Transverse colon (tissue), 4 donors: ENCODE measurements at regions not wholly inside any gene's neighbourhood (a gene's known extent, or its start where the extent isn't known, plus 50 kb on each side); places are given as distances from the start of the nearest gene placed in this dataset.

ENCODE experiments used
- CTCF ChIP-seq, 5 experiments: fragments of 200-600 bp in 3 of 5; fragments of 450-650 bp in 2 of 5; sonication (generic) in 3 of 5; IDR thresholded peaks; 1 replicate in 2 of 5; 2 replicates in 3 of 5; pipeline ENCODE4 v1.5.1; 2016 to 2017; ENCODE audit warnings: antibody characterized with exemption in 5 of 5, inconsistent platforms in 3 of 5, mild to moderate bottlenecking in 2 of 5, moderate library complexity in 1 of 5
- EP300 ChIP-seq: sonication (generic); formaldehyde crosslinking; IDR thresholded peaks from one replicate; pipeline ENCODE4 v1.6.1; 2017; ENCODE audit warnings: antibody characterized with exemption, low read depth
- POLR2AphosphoS5 ChIP-seq, 3 donors: sonication (generic); formaldehyde crosslinking; IDR thresholded peaks; one replicate each; pipeline ENCODE4 v1.6.1; 2016; ENCODE audit warnings: antibody characterized with exemption in 3 of 3

- TF ChIP-seq POLR2AphosphoS5 (IDR thresholded peaks at IDR 0.05) (no peak), CTCF (IDR thresholded peaks at IDR 0.05) (no peak), EP300 (no peak)
Measured at GRCh38 chr11:106222626-106223025, 145.2 kb downstream of the AASDHPPT start.
